Neural cell (in vitro differentiated cells): ENCODE measurements at regions not wholly inside any gene's neighbourhood (a gene's known extent, or its start where the extent isn't known, plus 50 kb on each side); places are given as distances from the start of the nearest gene placed in this dataset.

Experiments
- H2AFZ ChIP-seq: fragments of 200-600, 300-800 bp; sonication (generic), shearing (Covaris generic); 2 replicates; pipeline ENCODE4 v1.6.0; 2014; ENCODE audit warnings: low read depth, mild to moderate bottlenecking, antibody characterized with exemption, low read length, moderate library complexity
- H3F3A ChIP-seq: fragments of 200-600 bp; shearing (Covaris generic); 2 replicates; pipeline ENCODE4 v1.6.1; 2016; ENCODE audit warnings: mild to moderate bottlenecking, moderate library complexity, mixed read lengths, antibody characterized with exemption, low read length; ENCODE audit not compliant: insufficient read depth, poor library complexity, severe bottlenecking
- H3K27ac ChIP-seq: fragments of 200-600, 300-800 bp; sonication (generic), shearing (Covaris generic); 2 replicates; pipeline ENCODE4 v1.5.1; 2014; ENCODE audit warnings: mild to moderate bottlenecking, low read length, moderate library complexity
- H3K27me3 ChIP-seq: fragments of 300-800, 200-600 bp; sonication (generic), shearing (Covaris generic); 2 replicates; pipeline ENCODE4 v1.6.0; 2014; ENCODE audit warnings: mild to moderate bottlenecking, low read depth, low read length, moderate library complexity; ENCODE audit not compliant: insufficient read depth
- H3K36me3 ChIP-seq: fragments of 300-800, 200-600 bp; sonication (generic), shearing (Covaris generic); 2 replicates; pipeline ENCODE4 v1.5.1; 2014; ENCODE audit warnings: mild to moderate bottlenecking, antibody characterized with exemption, low read length, moderate library complexity; ENCODE audit not compliant: insufficient read depth
- H3K4me2 ChIP-seq: fragments of 300-800, 200-600 bp; sonication (generic), shearing (Covaris generic); 2 replicates; pipeline ENCODE4 v1.6.0; 2014; ENCODE audit warnings: mild to moderate bottlenecking, low read length
- H3K4me3 ChIP-seq: fragments of 300-800, 200-600 bp; sonication (generic), shearing (Covaris generic); 2 replicates; pipeline ENCODE4 v1.5.1; 2014; ENCODE audit warnings: mild to moderate bottlenecking, low read length, moderate library complexity
- H3K79me2 ChIP-seq: fragments of 200-600 bp; shearing (Covaris generic); replicated peaks from 2 replicates; pipeline ENCODE4 v1.6.0; 2014; ENCODE audit warnings: mild to moderate bottlenecking, low read length, moderate library complexity; ENCODE audit not compliant: insufficient read depth
- H3K9ac ChIP-seq: fragments of 300-800, 200-600 bp; sonication (generic), shearing (Covaris generic); 2 replicates; pipeline ENCODE4 v1.6.1; 2016; ENCODE audit warnings: mild to moderate bottlenecking, low read length, mixed read lengths
- H3K9me2 ChIP-seq: fragments of 200-600 bp; shearing (Covaris generic); 2 replicates; pipeline ENCODE4 v1.6.1; 2016; ENCODE audit warnings: mild to moderate bottlenecking, low read length, mixed read lengths; ENCODE audit not compliant: insufficient read depth
- H3K9me3 ChIP-seq: fragments of 200-600, 300-800 bp; sonication (generic), shearing (Covaris generic); 2 replicates; pipeline ENCODE4 v1.6.1; 2016; ENCODE audit warnings: mild to moderate bottlenecking, mixed run types, low read length, moderate library complexity, mixed read lengths
- H4K20me1 ChIP-seq: fragments of 200-600 bp; shearing (Covaris generic); 2 replicates; pipeline ENCODE4 v1.6.1; 2016; ENCODE audit warnings: mild to moderate bottlenecking, mixed run types; ENCODE audit not compliant: insufficient read depth
- CTCF ChIP-seq: fragments of 450-650 bp; IDR thresholded peaks from 2 replicates; pipeline ENCODE4 v1.5.1; 2014; ENCODE audit warnings: antibody characterized with exemption, mild to moderate bottlenecking, moderate library complexity; ENCODE audit not compliant: poor library complexity, severe bottlenecking
- EP300 ChIP-seq: fragments of 450-650 bp; conservative IDR thresholded peaks from 2 replicates; pipeline ENCODE4 v1.6.1; 2014; ENCODE audit warnings: antibody characterized with exemption, mild to moderate bottlenecking, moderate library complexity; ENCODE audit not compliant: poor library complexity, severe bottlenecking
- EZH2 ChIP-seq: fragments of 200-600, 300-800 bp; shearing (Covaris generic), sonication (generic); IDR thresholded peaks from 2 replicates; pipeline ENCODE4 v1.6.1; 2014; ENCODE audit warnings: antibody characterized with exemption, low read length, borderline replicate concordance, mild to moderate bottlenecking; ENCODE audit not compliant: insufficient read depth, poor library complexity, severe bottlenecking
- MXI1 ChIP-seq: fragments of 450-650 bp; conservative IDR thresholded peaks from 2 replicates; pipeline ENCODE4 v1.6.1; 2014; ENCODE audit warnings: antibody characterized with exemption, mild to moderate bottlenecking; ENCODE audit not compliant: poor library complexity, severe bottlenecking
- POLR2AphosphoS5 ChIP-seq: IDR thresholded peaks from 2 replicates; pipeline ENCODE4 v1.6.1; 2012
- RAD21 ChIP-seq: fragments of 450-650 bp; conservative IDR thresholded peaks from 2 replicates; pipeline ENCODE4 v1.6.1; 2014; ENCODE audit warnings: antibody characterized with exemption, mild to moderate bottlenecking, moderate library complexity
- REST ChIP-seq: IDR thresholded peaks from 2 replicates; pipeline ENCODE4 v1.6.1; 2012; ENCODE audit warnings: borderline replicate concordance
- SMC3 ChIP-seq: fragments of 450-650 bp; conservative IDR thresholded peaks from 2 replicates; pipeline ENCODE4 v1.6.1; 2014; ENCODE audit warnings: antibody characterized with exemption, mild to moderate bottlenecking, moderate library complexity; ENCODE audit not compliant: poor library complexity
- TAF1 ChIP-seq: IDR thresholded peaks from 2 replicates; pipeline ENCODE4 v1.6.1; 2012; ENCODE audit warnings: low read depth

GRCh38 chr4:177961761-177962380 is 519.6 kb upstream of the AGA start:
- Histone ChIP-seq H3K79me2 (no peaks in the 10 kb centered on the region), H3K27me3 (no peaks in the 10 kb centered on the region), H2AFZ (no peak overlapping the region), H3K4me2 (no peak overlapping the region), H3K4me3 (no peak overlapping the region), H3K36me3 (no peaks in the 10 kb centered on the region), H3F3A (no peaks in the 10 kb centered on the region), H3K27ac (no peak overlapping the region), H3K9me3 (no peaks in the 10 kb centered on the region), H3K9ac (no peak overlapping the region), H3K9me2 (no peaks in the 10 kb centered on the region), H4K20me1 (no peaks in the 10 kb centered on the region)
- TF ChIP-seq CTCF, result no peak
- no peak for TF ChIP-seq RAD21
- no peak for TF ChIP-seq MXI1
- no peak for TF ChIP-seq EZH2
- no peak for TF ChIP-seq REST
- TF ChIP-seq EP300, result no peak
- TF ChIP-seq TAF1, result no peak

- Histone ChIP-seq H3K9me3 (no peaks in the 10 kb centered on the region), H3K27ac (no peak overlapping the region), H3K4me3 (no peak overlapping the region), H3K79me2 (no peaks in the 10 kb centered on the region), H3K36me3 (no peaks in the 10 kb centered on the region), H3K9me2 (no peaks in the 10 kb centered on the region), H4K20me1 (no peaks in the 10 kb centered on the region), H3K27me3 (no peaks in the 10 kb centered on the region), H3F3A (no peaks in the 10 kb centered on the region), H2AFZ (no peak overlapping the region), H3K4me2 (no peak overlapping the region), H3K9ac (no peak overlapping the region)
- TF ChIP-seq POLR2AphosphoS5, result no peak
Measured at GRCh38 chr4:177964061-177964460, 521.8 kb upstream of the AGA start.

- no peaks in the 10 kb centered on the region for H3K9me3 ChIP-seq
- no peak overlapping the region for H3K4me2 ChIP-seq
- TF ChIP-seq CTCF, result no peak
- no peak for TF ChIP-seq REST
- TF ChIP-seq MXI1, result no peak
- TF ChIP-seq EZH2, result no peak
- TF ChIP-seq TAF1, result no peak
- TF ChIP-seq SMC3, result no peak
- no peak for TF ChIP-seq POLR2AphosphoS5
- TF ChIP-seq RAD21, result no peak
- no peak for TF ChIP-seq EP300
- H3K9ac ChIP-seq, result no peak overlapping the region
- no peaks in the 10 kb centered on the region for H3K27me3 ChIP-seq
- no peaks in the 10 kb centered on the region for H4K20me1 ChIP-seq
- no peak overlapping the region for H2AFZ ChIP-seq
- H3K79me2 ChIP-seq, result no peaks in the 10 kb centered on the region
- no peak overlapping the region for H3K27ac ChIP-seq
- H3K4me3 ChIP-seq, result no peak overlapping the region
- no peaks in the 10 kb centered on the region for H3K36me3 ChIP-seq
- no peaks in the 10 kb centered on the region for H3K9me2 ChIP-seq
- no peaks in the 10 kb centered on the region for H3F3A ChIP-seq
Measured at GRCh38 chr4:177964693-177965168, 522.5 kb upstream of the AGA start.
